H1 (cell line): ENCODE measurements at regions not wholly inside any gene's neighbourhood (a gene's known extent, or its start where the extent isn't known, plus 50 kb on each side); places are given as distances from the start of the nearest gene placed in this dataset.

Source experiments
- CTCF ChIA-PET: fragments of 300-600 bp; sonication (Branson Sonifier 250); formaldehyde crosslinking; loops from one replicate; lab custom pipeline; 2021; ENCODE audit not compliant: partially characterized antibody; lab: Charles Lee
- POLR2A ChIA-PET: fragments of 300-600 bp; sonication (Branson Sonifier 250); formaldehyde crosslinking; loops from one replicate; lab custom pipeline; 2021; ENCODE audit warnings: inconsistent platforms; ENCODE audit not compliant: partially characterized antibody; lab: Charles Lee
- DNase-seq, 2 experiments: peaks; one replicate each; pipeline versions ENCODE4 v3.0.0 to v3.0.0-alpha.2; 2010 to 2022; ENCODE audit warnings: low spot score in 2 of 2, low read depth in 1 of 2, mixed read lengths in 1 of 2
- FAIRE-seq: peaks from 2 replicates; lab custom pipeline; 2011; peaks lifted over from hg19 to GRCh38; lab: Jason Lieb, UNC
- H2AFZ ChIP-seq: 2 replicates; pipeline ENCODE4 v1.8.1; 2012; ENCODE audit warnings: low read length, inconsistent platforms
- H2AK5ac ChIP-seq: 2 replicates; pipeline ENCODE4 v1.6.1; 2013; ENCODE audit warnings: low read depth, low read length
- H2BK120ac ChIP-seq: replicated peaks from 2 replicates; pipeline ENCODE3; 2013; ENCODE audit warnings: low read depth, low read length, inconsistent platforms
- H2BK12ac ChIP-seq: 2 replicates; pipeline ENCODE4 v1.6.1; 2013; ENCODE audit warnings: low read depth, low read length
- H2BK15ac ChIP-seq: 2 replicates; pipeline ENCODE4 v1.6.1; 2013; ENCODE audit warnings: low read length
- H2BK20ac ChIP-seq: 2 replicates; pipeline ENCODE4 v1.6.1; 2013; ENCODE audit warnings: low read length
- H2BK5ac ChIP-seq: 2 replicates; pipeline ENCODE4 v1.6.1; 2013; ENCODE audit warnings: low read depth, low read length
- H3K14ac ChIP-seq: 2 replicates; pipeline ENCODE4 v1.6.1; 2013; ENCODE audit warnings: inconsistent platforms; ENCODE audit not compliant: insufficient read length
- H3K18ac ChIP-seq: 2 replicates; pipeline ENCODE4 v1.6.1; 2013; ENCODE audit warnings: low read length; ENCODE audit errors: extremely low read depth
- H3K23ac ChIP-seq: 2 replicates; pipeline ENCODE4 v1.6.1; 2013; ENCODE audit warnings: inconsistent platforms; ENCODE audit not compliant: insufficient read length
- H3K23me2 ChIP-seq: 2 replicates; pipeline ENCODE4 v1.6.1; 2013; ENCODE audit warnings: low read depth, low read length
- H3K27ac ChIP-seq: 2 replicates; pipeline ENCODE4 v1.6.1; 2011; ENCODE audit warnings: low read depth, low read length, inconsistent platforms
- H3K27me3 ChIP-seq, 4 experiments: replicated peaks in 1 of 4; 1 replicate in 1 of 4; 2 replicates in 3 of 4; pipeline versions ENCODE4 v1.6.1 to v1.8.1; 2011 to 2013; ENCODE audit warnings: low read length in 3 of 4, mild to moderate bottlenecking in 3 of 4, inconsistent platforms in 2 of 4, mixed read lengths in 2 of 4, moderate library complexity in 1 of 4; ENCODE audit not compliant: control insufficient read depth in 3 of 4, insufficient read depth in 3 of 4; ENCODE audit errors: extremely low read depth in 1 of 4
- H3K36me3 ChIP-seq, 4 experiments: 2 replicates each; pipeline versions ENCODE4 v1.6.1 to v1.8.1; 2011 to 2013; ENCODE audit warnings: mild to moderate bottlenecking in 4 of 4, low read length in 3 of 4, moderate library complexity in 2 of 4, control low read depth in 1 of 4, inconsistent platforms in 1 of 4; ENCODE audit not compliant: insufficient read depth in 4 of 4, control insufficient read depth in 2 of 4
- H3K4ac ChIP-seq: replicated peaks from 2 replicates; pipeline ENCODE3; 2013; ENCODE audit warnings: low read length, low read depth, mixed read lengths, inconsistent platforms; ENCODE audit not compliant: insufficient read length
- H3K4me1 ChIP-seq, 4 experiments: replicated peaks in 1 of 4; 1 replicate in 1 of 4; 2 replicates in 3 of 4; pipeline versions ENCODE4 v1.6.1 to v1.8.1; 2011 to 2013; ENCODE audit warnings: low read length in 3 of 4, inconsistent platforms in 2 of 4, mixed read lengths in 1 of 4; ENCODE audit not compliant: insufficient read depth in 4 of 4, control insufficient read depth in 3 of 4
- H3K4me2 ChIP-seq, 2 experiments: 2 replicates each; pipeline versions ENCODE4 v1.6.1 to v1.8.1; 2011 to 2013; ENCODE audit warnings: low read depth in 2 of 2, low read length in 2 of 2, control low read depth in 1 of 2, inconsistent platforms in 1 of 2, mild to moderate bottlenecking in 1 of 2; ENCODE audit not compliant: insufficient read depth in 1 of 2
- H3K4me3 ChIP-seq, 4 experiments: fragments of 200-600, 300-600 bp in 1 of 4; sonication (generic), shearing (Covaris generic), sonication (Bioruptor Twin) in 1 of 4; 2 replicates each; pipeline versions ENCODE4 v1.5.1 to v1.8.1; 2011 to 2016; ENCODE audit warnings: low read length in 4 of 4, low read depth in 3 of 4, control low read depth in 2 of 4, inconsistent platforms in 2 of 4, mild to moderate bottlenecking in 2 of 4, mixed read lengths in 1 of 4, moderate library complexity in 1 of 4; ENCODE audit not compliant: insufficient read depth in 2 of 4; ENCODE audit errors: extremely low read depth in 1 of 4
- H3K56ac ChIP-seq: replicated peaks from 2 replicates; pipeline ENCODE3; 2013; ENCODE audit warnings: low read depth, mild to moderate bottlenecking, mixed read lengths, low read length, inconsistent platforms; ENCODE audit not compliant: insufficient read length
- H3K79me1 ChIP-seq: 2 replicates; pipeline ENCODE4 v1.6.1; 2013; ENCODE audit warnings: low read depth, low read length, control low read depth
- H3K79me2 ChIP-seq, 2 experiments: 2 replicates each; pipeline versions ENCODE4 v1.6.1 to v1.8.1; 2012 to 2013; ENCODE audit warnings: low read length in 2 of 2, mild to moderate bottlenecking in 2 of 2, inconsistent platforms in 1 of 2; ENCODE audit not compliant: insufficient read depth in 2 of 2, control insufficient read depth in 1 of 2
- H3K9ac ChIP-seq, 4 experiments: replicated peaks in 1 of 4; 1 replicate in 1 of 4; 2 replicates in 3 of 4; pipeline versions ENCODE4 v1.6.1 to v1.8.1; 2011 to 2013; ENCODE audit warnings: low read depth in 3 of 4, low read length in 3 of 4, control low read depth in 2 of 4, mild to moderate bottlenecking in 2 of 4, moderate library complexity in 2 of 4, inconsistent platforms in 1 of 4; ENCODE audit errors: extremely low read depth in 1 of 4
- H3K9me3 ChIP-seq, 2 experiments: 2 replicates each; pipeline versions ENCODE4 v1.6.1 to v1.8.1; 2012 to 2013; ENCODE audit warnings: mild to moderate bottlenecking in 2 of 2, moderate library complexity in 2 of 2, control low read depth in 1 of 2, inconsistent platforms in 1 of 2, low read depth in 1 of 2, low read length in 1 of 2, mixed read lengths in 1 of 2; ENCODE audit not compliant: insufficient read depth in 2 of 2
- H4K20me1 ChIP-seq, 2 experiments: replicated peaks in 1 of 2; 2 replicates each; pipeline versions ENCODE3 to v1.8.1; 2011 to 2013; ENCODE audit warnings: inconsistent platforms in 2 of 2, low read length in 2 of 2, mild to moderate bottlenecking in 1 of 2; ENCODE audit not compliant: insufficient read depth in 2 of 2, control insufficient read depth in 1 of 2
- H4K5ac ChIP-seq: 2 replicates; pipeline ENCODE4 v1.6.1; 2013; ENCODE audit warnings: low read length, low read depth, mixed read lengths, inconsistent platforms; ENCODE audit not compliant: insufficient read length
- H4K8ac ChIP-seq: 2 replicates; pipeline ENCODE4 v1.8.0; 2013; ENCODE audit warnings: mild to moderate bottlenecking, moderate library complexity, low read length, inconsistent platforms; ENCODE audit not compliant: insufficient read depth; ENCODE audit errors: extremely low read depth
- H4K91ac ChIP-seq: replicated peaks from 2 replicates; pipeline ENCODE3; 2013; ENCODE audit warnings: low read length, mixed read lengths, inconsistent platforms; ENCODE audit not compliant: insufficient read length
- BACH1 ChIP-seq: IDR thresholded peaks from 2 replicates; pipeline ENCODE4 v1.6.1; 2012; ENCODE audit warnings: low read length, improper control_type of control experiment
- BRCA1 ChIP-seq: IDR thresholded peaks from 2 replicates; pipeline ENCODE4 v1.6.1; 2012; ENCODE audit warnings: low read depth, low read length, improper control_type of control experiment
- CTBP2 ChIP-seq: IDR thresholded peaks from 2 replicates; pipeline ENCODE4 v1.7.0; 2011; ENCODE audit warnings: borderline replicate concordance, mild to moderate bottlenecking, moderate library complexity, mixed read lengths, low read length; ENCODE audit not compliant: insufficient read depth, insufficient read length
- EP300 ChIP-seq, 2 experiments: IDR thresholded peaks; 1 replicate in 1 of 2; 2 replicates in 1 of 2; pipeline ENCODE4 v1.6.1; 2011 to 2012; ENCODE audit warnings: low read depth in 2 of 2, low read length in 2 of 2, mild to moderate bottlenecking in 2 of 2, borderline replicate concordance in 1 of 2, inconsistent platforms in 1 of 2, moderate library complexity in 1 of 2
- GABPA ChIP-seq: IDR thresholded peaks from 2 replicates; pipeline ENCODE4 v1.6.1; 2011; ENCODE audit warnings: mild to moderate bottlenecking, low read length, moderate library complexity, borderline replicate concordance; ENCODE audit not compliant: insufficient read depth
- GTF2F1 ChIP-seq: IDR thresholded peaks from 2 replicates; pipeline ENCODE4 v1.6.1; 2012; ENCODE audit warnings: low read depth, low read length, improper control_type of control experiment, borderline replicate concordance
- HDAC2 ChIP-seq, 2 experiments: fragments of 300-600 bp in 1 of 2; sonication (generic) in 1 of 2; IDR thresholded peaks; 2 replicates each; pipeline ENCODE4 v1.6.1; 2011 to 2012; ENCODE audit warnings: low read depth in 2 of 2, low read length in 2 of 2, mild to moderate bottlenecking in 2 of 2, moderate library complexity in 2 of 2, borderline replicate concordance in 1 of 2, inconsistent platforms in 1 of 2
- MAFK ChIP-seq: IDR thresholded peaks from 2 replicates; pipeline ENCODE4 v1.6.1; 2012; ENCODE audit warnings: low read depth, mild to moderate bottlenecking, improper control_type of control experiment, low read length
- NANOG ChIP-seq: IDR thresholded peaks from 2 replicates; pipeline ENCODE4 v1.6.1; 2011; ENCODE audit warnings: low read length, low read depth, mild to moderate bottlenecking, inconsistent platforms; ENCODE audit not compliant: insufficient read depth, poor library complexity, severe bottlenecking
- RFX5 ChIP-seq: IDR thresholded peaks from 2 replicates; pipeline ENCODE4 v1.6.1; 2011; ENCODE audit warnings: low read depth, low read length, improper control_type of control experiment, borderline replicate concordance
- SP4 ChIP-seq: IDR thresholded peaks from 2 replicates; pipeline ENCODE4 v1.6.1; 2012; ENCODE audit warnings: low read length, inconsistent platforms
- TAF7 ChIP-seq: optimal IDR thresholded peaks from 2 replicates; pipeline ENCODE3; 2011; ENCODE audit warnings: low read depth, mild to moderate bottlenecking, inconsistent platforms, low read length, moderate library complexity, borderline replicate concordance
- TBP ChIP-seq: IDR thresholded peaks from 2 replicates; pipeline ENCODE4 v1.6.1; 2011; ENCODE audit warnings: low read depth, low read length, improper control_type of control experiment
- WGBS, 2 experiments: shearing (Covaris generic) in 1 of 2; methylation state at CpG; one replicate each; pipeline versions ENCODE4 v1.1.6 to v1.1.7; 2013 to 2015; ENCODE audit warnings: low lambda C conversion rate in 2 of 2, mixed read lengths in 2 of 2, inconsistent platforms in 1 of 2, low coverage in 1 of 2, missing lambda C conversion rate in 1 of 2; ENCODE audit not compliant: insufficient replicate concordance in 2 of 2, insufficient coverage in 1 of 2, insufficient read length in 1 of 2; ENCODE audit errors: extremely low coverage in 1 of 2, missing lambda C conversion rate in 1 of 2; 5-methylcytosine and 5-hydroxymethylcytosine counted together

DNA sequence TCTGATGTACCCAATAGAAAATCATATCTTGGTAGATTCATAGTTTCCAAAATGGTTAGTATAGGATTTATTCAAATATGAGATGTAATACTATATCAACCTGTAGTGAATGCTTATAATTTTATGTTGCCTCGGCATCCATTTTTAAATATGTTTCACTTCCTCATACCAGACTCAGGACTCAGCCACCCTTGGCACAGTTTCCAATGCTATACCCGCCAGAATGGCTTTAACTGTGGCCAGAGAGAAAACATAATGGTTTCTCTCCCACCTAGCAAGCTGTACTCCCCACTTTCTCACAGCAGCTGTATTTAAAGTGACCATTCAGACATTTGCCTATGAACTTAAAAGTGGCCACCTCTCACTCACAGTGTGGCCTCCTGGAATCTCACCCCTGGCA is 466.6 kb upstream of the PABPC4L start:
- FAIRE-seq = no peak
- CTCF ChIA-PET = no interaction called here
- no peak for TF ChIP-seq TBP
- no peak for TF ChIP-seq NANOG
- no peak for TF ChIP-seq RFX5
- no peak for TF ChIP-seq MAFK
- TF ChIP-seq BACH1 = no peak
- TF ChIP-seq SP4 = no peak
- TF ChIP-seq BRCA1 = no peak
- no peak for TF ChIP-seq HDAC2 (IDR thresholded peaks at IDR 0.05; ENCODE audit: borderline replicate concordance in 1 of 2, low read depth in 2 of 2, low read length in 2 of 2)
- no peak for TF ChIP-seq GABPA
- TF ChIP-seq TAF7 = no peak
- no peak for TF ChIP-seq GTF2F1
- TF ChIP-seq CTBP2 = no peak
- no peak for TF ChIP-seq EP300 (IDR thresholded peaks at IDR 0.05; ENCODE audit: borderline replicate concordance in 1 of 2, low read depth in 2 of 2, low read length in 2 of 2)

More for the DNA sequence above, 466.6 kb upstream of the PABPC4L start:
- Histone ChIP-seq H3K36me3 (no peaks in the 10 kb centered on the region), H3K4me3 (no peak overlapping the region), H3K23me2 (no peaks in the 10 kb centered on the region), H3K14ac (no peak overlapping the region), H3K27ac (no peak overlapping the region), H3K23ac (no peak overlapping the region), H3K18ac (no peak overlapping the region), H4K5ac (no peak overlapping the region), H2BK15ac (no peak overlapping the region), H2BK120ac (no peak overlapping the region), H3K79me2 (no peaks in the 10 kb centered on the region), H3K4me1 (no peaks in the 10 kb centered on the region), H3K4ac (no peak overlapping the region), H2AFZ (no peak overlapping the region), H3K27me3 (no peaks in the 10 kb centered on the region), H4K20me1 (no peaks in the 10 kb centered on the region), H4K8ac (no peak overlapping the region), H2AK5ac (no peak overlapping the region), H2BK12ac (no peak overlapping the region), H4K91ac (no peak overlapping the region), H2BK5ac (no peak overlapping the region), H3K9ac (no peak overlapping the region), H3K79me1 (no peaks in the 10 kb centered on the region), H3K4me2 (no peak overlapping the region), H3K56ac (no peak overlapping the region), H3K9me3 (no peaks in the 10 kb centered on the region), H2BK20ac (no peak overlapping the region)
- POLR2A ChIA-PET = no interaction called here
- WGBS, 2 experiments = 90% methylated on average over 2 of the region's 2 CpGs; no CpG with 5 or more reads in 1 of the 2 experiments
- DNase-seq = no peak
